ENCODE measurements at regions not wholly inside any gene's neighbourhood (a gene's known extent, or its start where the extent isn't known, plus 50 kb on each side); places are given as distances from the start of the nearest gene placed in this dataset.
"Not testable (repeated sequence)": the region's sequence is repeated elsewhere in the genome, so short reads cannot be mapped to it uniquely, and the experiment has no call there.

DNA sequence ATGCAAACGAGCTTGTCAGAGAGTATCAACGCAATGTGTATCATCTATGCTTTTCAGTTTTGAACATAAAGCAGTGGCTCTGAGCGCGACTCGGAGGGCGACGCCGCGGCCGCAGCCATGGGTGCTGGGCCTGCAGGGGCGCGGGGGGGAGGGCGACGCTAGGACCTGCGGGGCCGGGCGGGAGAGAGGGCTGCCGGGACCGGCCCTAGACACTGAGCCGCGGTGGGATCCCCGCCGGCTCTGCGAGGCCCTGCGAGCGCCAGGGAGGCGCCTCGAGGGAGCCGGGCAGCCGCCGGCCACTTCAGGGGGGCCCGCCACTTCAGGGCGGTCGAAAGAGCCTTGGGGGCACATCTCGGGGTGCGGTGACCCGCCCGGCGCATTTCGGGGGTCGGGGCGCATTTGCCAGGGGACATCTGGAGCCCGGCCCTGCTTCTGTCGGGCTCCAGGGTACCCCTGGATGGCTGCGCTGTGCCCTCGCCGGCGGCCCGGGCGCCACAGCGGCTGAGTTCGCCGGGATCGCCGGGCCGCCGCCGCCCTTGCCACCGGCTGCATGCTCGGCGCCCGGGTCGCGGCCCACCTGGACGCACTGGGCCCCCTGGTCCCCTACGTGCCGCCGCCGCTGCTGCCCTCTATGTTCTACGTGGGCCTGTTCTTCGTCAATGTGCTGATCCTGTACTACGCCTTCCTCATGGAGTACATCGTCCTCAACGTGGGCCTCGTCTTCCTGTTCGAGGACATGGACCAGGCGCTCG lies 59.6 kb downstream of the GOLGA6L7 start:
- TF ChIP-seq, protein P1, sequence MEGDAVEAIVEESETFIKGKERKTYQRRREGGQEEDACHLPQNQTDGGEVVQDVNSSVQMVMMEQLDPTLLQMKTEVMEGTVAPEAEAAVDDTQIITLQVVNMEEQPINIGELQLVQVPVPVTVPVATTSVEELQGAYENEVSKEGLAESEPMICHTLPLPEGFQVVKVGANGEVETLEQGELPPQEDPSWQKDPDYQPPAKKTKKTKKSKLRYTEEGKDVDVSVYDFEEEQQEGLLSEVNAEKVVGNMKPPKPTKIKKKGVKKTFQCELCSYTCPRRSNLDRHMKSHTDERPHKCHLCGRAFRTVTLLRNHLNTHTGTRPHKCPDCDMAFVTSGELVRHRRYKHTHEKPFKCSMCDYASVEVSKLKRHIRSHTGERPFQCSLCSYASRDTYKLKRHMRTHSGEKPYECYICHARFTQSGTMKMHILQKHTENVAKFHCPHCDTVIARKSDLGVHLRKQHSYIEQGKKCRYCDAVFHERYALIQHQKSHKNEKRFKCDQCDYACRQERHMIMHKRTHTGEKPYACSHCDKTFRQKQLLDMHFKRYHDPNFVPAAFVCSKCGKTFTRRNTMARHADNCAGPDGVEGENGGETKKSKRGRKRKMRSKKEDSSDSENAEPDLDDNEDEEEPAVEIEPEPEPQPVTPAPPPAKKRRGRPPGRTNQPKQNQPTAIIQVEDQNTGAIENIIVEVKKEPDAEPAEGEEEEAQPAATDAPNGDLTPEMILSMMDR (IDR thresholded peaks at IDR 0.05): not testable (repeated sequence)
- not testable (repeated sequence) for TF ChIP-seq POLR2A (IDR thresholded peaks at IDR 0.05)

Measured in lower leg skin (tissue), 3 donors.